ENCODE measurements at regions not wholly inside any gene's neighbourhood (a gene's known extent, or its start where the extent isn't known, plus 50 kb on each side); places are given as distances from the start of the nearest gene placed in this dataset.

- H3K79me2 ChIP-seq (ENCODE audit: control insufficient read depth, insufficient read depth, low read length, poor library complexity): no peaks in the 10 kb centered on the region
- H3K4me3 ChIP-seq (ENCODE audit: low read depth, low read length): no peak overlapping the region
- no peaks in the 10 kb centered on the region for H3K27me3 ChIP-seq (ENCODE audit: insufficient read depth, low read length)
- H4K91ac ChIP-seq (ENCODE audit: low read depth, low read length): no peak overlapping the region
- H2AFZ ChIP-seq (ENCODE audit: insufficient read depth, low read length, poor library complexity): no peak overlapping the region
- H2BK120ac ChIP-seq (ENCODE audit: insufficient read depth, low read length, poor library complexity): no peak overlapping the region
- H3K14ac ChIP-seq (ENCODE audit: low read length): no peak overlapping the region
- H3K4me2 ChIP-seq (ENCODE audit: low read length): no peak overlapping the region
- no peak overlapping the region for H2AK5ac ChIP-seq (ENCODE audit: low read length)
- DNase-seq: no peak
- no peak overlapping the region for H3K27ac ChIP-seq (ENCODE audit: low read depth, low read length)
- no peaks in the 10 kb centered on the region for H3K4me1 ChIP-seq (ENCODE audit: control insufficient read depth in 1 of 2, insufficient read depth in 2 of 2, low read length in 2 of 2)
- WGBS (ENCODE audit: extremely low coverage, insufficient coverage, insufficient read length): no CpG with 5 or more reads among the region's 1 CpG
- no peak overlapping the region for H3K4ac ChIP-seq (ENCODE audit: low read depth, low read length)
- H3K36me3 ChIP-seq (ENCODE audit: control insufficient read depth in 1 of 2, insufficient read depth in 2 of 2, low read length in 2 of 2): no peaks in the 10 kb centered on the region
- H3K9me3 ChIP-seq (ENCODE audit: insufficient read depth, low read depth, low read length): no peaks in the 10 kb centered on the region
- H4K8ac ChIP-seq (ENCODE audit: low read depth, low read length): no peak overlapping the region
- H2BK12ac ChIP-seq (ENCODE audit: low read length): no peak overlapping the region
- H3K79me1 ChIP-seq (ENCODE audit: low read length): no peaks in the 10 kb centered on the region
- no peak overlapping the region for H2BK5ac ChIP-seq (ENCODE audit: low read depth, low read length, poor library complexity)
- no peak overlapping the region for H3K18ac ChIP-seq (ENCODE audit: low read length)
- no peak overlapping the region for H3K23ac ChIP-seq (ENCODE audit: low read length)
- no peak overlapping the region for H4K12ac ChIP-seq (ENCODE audit: low read depth, low read length)
- no peak overlapping the region for H3K9ac ChIP-seq (ENCODE audit: low read length)
Measured at GRCh38 chr10:76681153-76681552, 956.5 kb downstream of the KCNMA1 start.

- H4K91ac ChIP-seq (ENCODE audit: low read depth, low read length): no peak overlapping the region
- no peaks in the 10 kb centered on the region for H3K4me1 ChIP-seq (ENCODE audit: control insufficient read depth in 1 of 2, insufficient read depth in 2 of 2, low read length in 2 of 2)
- H2AFZ ChIP-seq (ENCODE audit: insufficient read depth, low read length, poor library complexity): no peak overlapping the region
- H2BK5ac ChIP-seq (ENCODE audit: low read depth, low read length, poor library complexity): no peak overlapping the region
- H3K9ac ChIP-seq (ENCODE audit: low read length): no peak overlapping the region
- H3K36me3 ChIP-seq (ENCODE audit: control insufficient read depth in 1 of 2, insufficient read depth in 2 of 2, low read length in 2 of 2): no peaks in the 10 kb centered on the region
- no peak overlapping the region for H3K4ac ChIP-seq (ENCODE audit: low read depth, low read length)
- H3K27ac ChIP-seq (ENCODE audit: low read depth, low read length): no peak overlapping the region
- no peaks in the 10 kb centered on the region for H3K79me2 ChIP-seq (ENCODE audit: control insufficient read depth, insufficient read depth, low read length, poor library complexity)
- H3K4me2 ChIP-seq (ENCODE audit: low read length): no peak overlapping the region
- H2AK5ac ChIP-seq (ENCODE audit: low read length): no peak overlapping the region
- H3K23ac ChIP-seq (ENCODE audit: low read length): no peak overlapping the region
- no CpG with 5 or more reads among the region's 2 CpGs for WGBS (ENCODE audit: extremely low coverage, insufficient coverage, insufficient read length)
- H3K9me3 ChIP-seq (ENCODE audit: insufficient read depth, low read depth, low read length): no peaks in the 10 kb centered on the region
- no peak overlapping the region for H3K14ac ChIP-seq (ENCODE audit: low read length)
- DNase-seq: no peak
- no peak overlapping the region for H2BK120ac ChIP-seq (ENCODE audit: insufficient read depth, low read length, poor library complexity)
- no peaks in the 10 kb centered on the region for H3K79me1 ChIP-seq (ENCODE audit: low read length)
- H3K27me3 ChIP-seq (ENCODE audit: insufficient read depth, low read length): no peaks in the 10 kb centered on the region
- H4K8ac ChIP-seq (ENCODE audit: low read depth, low read length): no peak overlapping the region
- no peak overlapping the region for H3K4me3 ChIP-seq (ENCODE audit: low read depth, low read length)
- no peak overlapping the region for H3K18ac ChIP-seq (ENCODE audit: low read length)
- no peak overlapping the region for H2BK12ac ChIP-seq (ENCODE audit: low read length)
- H4K12ac ChIP-seq (ENCODE audit: low read depth, low read length): no peak overlapping the region
Measured at GRCh38 chr10:76679030-76679429, 958.6 kb downstream of the KCNMA1 start.

GRCh38 chr10:76675951-76676587 lies 961.5 kb downstream of the KCNMA1 start:
- Histone ChIP-seq H3K9me3 (ENCODE audit: insufficient read depth, low read depth, low read length) (no peaks in the 10 kb centered on the region), H3K23ac (ENCODE audit: low read length) (no peak overlapping the region), H4K91ac (ENCODE audit: low read depth, low read length) (no peak overlapping the region), H3K27ac (ENCODE audit: low read depth, low read length) (no peak overlapping the region), H3K4me3 (ENCODE audit: low read depth, low read length) (no peak overlapping the region), H2BK12ac (ENCODE audit: low read length) (no peak overlapping the region), H4K8ac (ENCODE audit: low read depth, low read length) (no peak overlapping the region), H3K4ac (ENCODE audit: low read depth, low read length) (no peak overlapping the region), H3K4me2 (ENCODE audit: low read length) (no peak overlapping the region), H3K79me2 (ENCODE audit: control insufficient read depth, insufficient read depth, low read length, poor library complexity) (no peaks in the 10 kb centered on the region), H3K14ac (ENCODE audit: low read length) (no peak overlapping the region), H3K79me1 (ENCODE audit: low read length) (no peaks in the 10 kb centered on the region), H4K12ac (ENCODE audit: low read depth, low read length) (no peak overlapping the region), H2AK5ac (ENCODE audit: low read length) (no peak overlapping the region), H3K9ac (ENCODE audit: low read length) (no peak overlapping the region), H3K27me3 (ENCODE audit: insufficient read depth, low read length) (no peaks in the 10 kb centered on the region), H3K18ac (ENCODE audit: low read length) (no peak overlapping the region), H2BK120ac (ENCODE audit: insufficient read depth, low read length, poor library complexity) (no peak overlapping the region), H3K4me1 (ENCODE audit: control insufficient read depth in 1 of 2, insufficient read depth in 2 of 2, low read length in 2 of 2) (no peaks in the 10 kb centered on the region), H2BK5ac (ENCODE audit: low read depth, low read length, poor library complexity) (no peak overlapping the region), H2AFZ (ENCODE audit: insufficient read depth, low read length, poor library complexity) (no peak overlapping the region), H3K36me3 (ENCODE audit: control insufficient read depth in 1 of 2, insufficient read depth in 2 of 2, low read length in 2 of 2) (no peaks in the 10 kb centered on the region)
- DNase-seq: no peak
- WGBS (ENCODE audit: extremely low coverage, insufficient coverage, insufficient read length): no CpG with 5 or more reads among the region's 4 CpGs

- no CpG with 5 or more reads among the region's 3 CpGs for WGBS (ENCODE audit: extremely low coverage, insufficient coverage, insufficient read length)
- no peak overlapping the region for H3K9ac ChIP-seq (ENCODE audit: low read length)
- no peaks in the 10 kb centered on the region for H3K79me1 ChIP-seq (ENCODE audit: low read length)
- H2AFZ ChIP-seq (ENCODE audit: insufficient read depth, low read length, poor library complexity): no peak overlapping the region
- no peak overlapping the region for H3K23ac ChIP-seq (ENCODE audit: low read length)
- no peaks in the 10 kb centered on the region for H3K27me3 ChIP-seq (ENCODE audit: insufficient read depth, low read length)
- no peak overlapping the region for H4K12ac ChIP-seq (ENCODE audit: low read depth, low read length)
- no peaks in the 10 kb centered on the region for H3K36me3 ChIP-seq (ENCODE audit: control insufficient read depth in 1 of 2, insufficient read depth in 2 of 2, low read length in 2 of 2)
- H2AK5ac ChIP-seq (ENCODE audit: low read length): no peak overlapping the region
- no peak overlapping the region for H3K4me3 ChIP-seq (ENCODE audit: low read depth, low read length)
- no peak overlapping the region for H3K18ac ChIP-seq (ENCODE audit: low read length)
- H3K9me3 ChIP-seq (ENCODE audit: insufficient read depth, low read depth, low read length): no peaks in the 10 kb centered on the region
- H2BK5ac ChIP-seq (ENCODE audit: low read depth, low read length, poor library complexity): no peak overlapping the region
- no peak overlapping the region for H2BK12ac ChIP-seq (ENCODE audit: low read length)
- DNase-seq: no peak
- H3K4me2 ChIP-seq (ENCODE audit: low read length): no peak overlapping the region
- H3K27ac ChIP-seq (ENCODE audit: low read depth, low read length): no peak overlapping the region
- no peak overlapping the region for H3K4ac ChIP-seq (ENCODE audit: low read depth, low read length)
- H3K4me1 ChIP-seq (ENCODE audit: control insufficient read depth in 1 of 2, insufficient read depth in 2 of 2, low read length in 2 of 2): no peaks in the 10 kb centered on the region
- no peak overlapping the region for H4K91ac ChIP-seq (ENCODE audit: low read depth, low read length)
- H4K8ac ChIP-seq (ENCODE audit: low read depth, low read length): no peak overlapping the region
- H2BK120ac ChIP-seq (ENCODE audit: insufficient read depth, low read length, poor library complexity): no peak overlapping the region
- H3K14ac ChIP-seq (ENCODE audit: low read length): no peak overlapping the region
- H3K79me2 ChIP-seq (ENCODE audit: control insufficient read depth, insufficient read depth, low read length, poor library complexity): no peaks in the 10 kb centered on the region
Measured at GRCh38 chr10:76675561-76675950, 962.1 kb downstream of the KCNMA1 start.

Measured in trophoblast cell (in vitro differentiated cells and primary cell).